SW 1271 (cell line): ENCODE measurements at regions not wholly inside any gene's neighbourhood (a gene's known extent, or its start where the extent isn't known, plus 50 kb on each side); places are given as distances from the start of the nearest gene placed in this dataset.

Experiments
- DNase-seq, 2 experiments: peaks; one replicate each; lab custom pipeline; 2025; lab: John Stamatoyannopoulos, UW

GRCh38 chr18:41754332-41754731 is 200.7 kb upstream of the PIK3C3 start:
- DNase-seq = no peak

- no peak for DNase-seq
These were observed 201.2 kb upstream of the PIK3C3 start for GRCh38 chr18:41753826-41754225.

- DNase-seq = no peak
These were observed 202.2 kb upstream of the PIK3C3 start for GRCh38 chr18:41752826-41753225.

DNA sequence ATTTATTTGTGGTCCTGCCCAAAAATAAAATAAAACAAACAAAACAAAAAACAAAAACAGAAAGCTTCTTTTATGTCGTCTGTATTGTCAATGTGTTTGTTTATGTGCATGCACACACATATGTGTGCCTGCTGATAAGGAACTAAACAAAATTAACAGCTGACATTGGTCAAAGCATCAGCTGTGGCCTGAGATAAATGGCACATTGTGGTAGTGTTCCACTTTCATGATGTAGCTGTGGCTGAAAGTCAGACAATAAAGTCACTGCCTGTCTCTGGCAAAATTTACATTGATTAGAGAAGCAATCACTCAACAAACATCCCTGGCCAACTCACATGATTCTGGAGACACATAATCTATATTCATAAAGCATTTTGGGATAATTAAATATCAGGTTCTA is 203.4 kb upstream of the PIK3C3 start:
- DNase-seq = no peak

DNA sequence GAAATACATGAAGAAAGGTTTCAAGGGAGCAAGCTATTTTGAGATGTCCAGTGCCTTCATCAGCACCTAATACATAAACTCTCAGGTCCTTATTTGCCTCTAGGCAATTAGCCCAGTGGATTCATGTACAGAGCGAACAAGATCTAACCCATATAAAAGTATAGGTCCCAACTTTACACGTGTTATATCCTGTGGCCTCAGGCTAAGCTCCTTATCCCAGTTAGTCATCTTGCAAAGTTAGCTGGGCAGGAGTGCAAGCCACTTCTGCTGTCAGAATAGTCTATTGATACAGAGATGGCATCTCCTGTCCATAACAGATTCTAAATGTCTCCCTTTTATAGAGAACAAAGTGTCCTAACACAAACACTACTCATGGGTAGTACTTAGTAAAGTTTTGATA is 203.9 kb upstream of the PIK3C3 start:
- DNase-seq = no peak

DNA sequence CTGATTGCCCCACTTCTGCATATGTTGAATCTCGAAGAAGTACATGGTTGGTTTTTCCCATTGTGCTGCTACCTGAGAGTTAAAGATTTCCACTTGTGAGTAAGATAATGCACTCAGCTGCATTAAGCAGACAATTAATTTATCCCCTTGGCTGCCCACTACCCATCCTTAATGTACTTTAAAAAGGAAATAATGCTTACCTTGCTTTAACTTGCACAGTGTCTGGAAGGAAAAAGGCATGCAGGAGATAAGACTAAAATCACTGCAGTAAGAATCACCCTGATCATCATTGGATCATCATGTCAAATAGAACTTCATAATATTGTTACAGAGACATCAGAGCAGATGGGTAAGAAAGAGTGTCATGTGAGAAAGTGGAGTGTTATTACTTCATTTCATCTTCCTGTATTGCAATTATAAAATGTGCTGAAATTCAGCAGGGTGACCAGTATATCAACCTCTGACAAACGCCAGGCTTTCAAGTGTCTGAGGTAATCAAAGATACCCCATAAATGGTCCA is 207.3 kb upstream of the PIK3C3 start:
- no peak for DNase-seq

DNA sequence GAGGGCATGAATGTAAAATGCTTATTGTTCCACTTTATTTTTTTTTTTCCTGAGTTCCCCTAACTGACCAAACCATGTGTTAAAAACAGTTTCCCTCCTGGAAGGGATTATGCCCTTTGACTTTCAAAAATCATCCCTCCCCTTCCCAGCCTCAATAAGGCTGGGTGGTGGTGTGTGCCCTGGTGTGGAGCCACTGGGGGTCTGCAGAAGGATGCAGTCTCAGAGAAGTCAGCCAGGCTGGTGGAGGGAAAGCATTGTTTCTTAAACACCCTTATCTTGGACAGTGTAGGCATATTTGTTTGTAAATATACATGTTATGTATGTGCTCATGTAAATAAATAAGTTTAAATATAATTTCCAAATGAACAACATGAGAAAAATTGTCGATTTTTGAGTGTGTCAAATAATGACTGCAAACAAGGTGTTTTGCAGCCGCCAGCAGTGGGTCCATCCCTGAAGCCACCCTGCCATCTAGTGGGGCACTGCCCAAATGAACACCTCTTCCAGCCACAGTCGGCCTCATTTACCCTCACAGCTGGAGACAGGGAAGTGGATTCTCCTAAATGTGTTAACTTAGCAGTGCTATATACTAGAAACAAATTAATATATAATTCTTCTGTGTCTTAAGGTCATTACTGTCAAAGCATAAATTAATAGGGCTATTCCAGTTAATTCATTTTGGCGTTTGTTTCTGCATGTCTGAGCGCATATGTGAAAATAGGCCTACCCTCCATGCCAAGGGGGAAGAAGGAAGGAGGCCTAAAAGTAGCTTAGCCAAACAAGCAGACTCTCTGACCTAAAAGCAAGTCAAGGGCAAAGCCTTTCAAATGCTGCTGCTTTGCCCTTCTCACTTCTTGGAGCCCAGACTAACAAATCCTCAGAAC is 209.6 kb upstream of the PIK3C3 start:
- peak; percentile 1 to 48 for DNase-seq

- DNase-seq = no peak
These were observed 210.5 kb upstream of the PIK3C3 start for GRCh38 chr18:41744421-41745030.

- DNase-seq = no peak
These were observed 217.8 kb upstream of the PIK3C3 start for GRCh38 chr18:41737218-41737617.

DNA sequence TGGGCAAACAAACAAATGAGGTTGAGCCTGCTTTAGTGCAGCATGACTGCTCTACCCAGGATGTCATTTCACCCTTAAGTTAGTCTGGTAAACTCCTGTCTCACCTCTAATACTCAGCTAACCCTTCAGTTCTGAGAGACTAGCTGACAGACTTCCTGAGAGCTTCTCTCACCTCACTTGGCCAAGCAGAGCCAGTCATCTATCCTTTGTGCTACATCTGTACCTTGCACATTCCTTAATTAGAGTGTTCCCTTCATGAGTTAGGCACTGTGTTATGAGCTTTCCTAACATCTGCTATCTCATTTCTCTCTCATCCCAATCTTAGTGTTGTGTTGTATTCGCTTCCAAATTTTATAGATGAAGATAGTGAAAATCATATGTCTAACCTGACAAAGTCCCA is 220.1 kb upstream of the PIK3C3 start:
- DNase-seq = no peak

GRCh38 chr18:41732356-41732755 is 222.7 kb upstream of the PIK3C3 start:
- DNase-seq = peak in 1 of 2 experiments; percentile 17

DNA sequence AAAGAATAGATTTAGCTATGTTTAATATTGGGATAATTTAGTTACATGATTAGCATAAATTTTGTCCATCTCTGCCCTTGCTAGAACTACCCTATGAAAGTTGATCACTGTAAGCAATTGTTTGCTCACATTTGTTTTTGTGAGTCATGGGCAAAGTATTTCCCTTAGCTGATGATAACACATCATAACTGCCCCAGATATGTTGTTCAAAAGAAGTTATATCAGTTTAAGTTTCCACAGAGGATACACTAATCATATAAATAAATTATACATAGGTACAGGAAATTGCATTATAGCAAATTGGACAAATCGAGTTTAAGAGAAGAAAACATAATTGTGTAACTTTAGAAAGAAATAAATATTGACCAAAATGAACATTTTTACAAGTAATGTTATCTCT is 223.2 kb upstream of the PIK3C3 start:
- DNase-seq = peak in 1 of 2 experiments; percentile 50

DNA sequence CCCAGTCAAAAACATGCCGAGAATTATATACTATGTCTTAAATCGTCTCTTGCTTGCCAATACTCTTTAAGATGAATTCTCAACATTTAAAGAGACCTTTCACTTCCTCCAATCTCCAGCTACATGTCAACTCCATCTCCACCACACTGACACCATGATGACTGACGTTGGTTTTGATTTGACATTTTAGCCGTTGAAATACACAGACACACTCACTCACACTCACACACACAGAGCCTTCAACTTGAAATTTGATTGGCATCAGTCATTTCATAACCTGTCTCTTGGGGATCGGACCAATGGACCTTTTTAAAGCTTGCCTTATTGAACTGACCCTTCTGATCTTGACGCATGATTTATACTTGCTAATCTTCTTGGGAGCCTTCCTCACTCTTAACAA is 230.8 kb upstream of the PIK3C3 start:
- DNase-seq = no peak

GRCh38 chr18:41721103-41721790 is 233.8 kb upstream of the PIK3C3 start:
- DNase-seq = no peak

GRCh38 chr18:41720226-41720625 is 234.8 kb upstream of the PIK3C3 start:
- no peak for DNase-seq

- no peak for DNase-seq
These were observed 235.2 kb upstream of the PIK3C3 start for GRCh38 chr18:41719808-41720207.

GRCh38 chr18:41714872-41715271 is 240.2 kb upstream of the PIK3C3 start:
- no peak for DNase-seq

GRCh38 chr18:41713969-41714825 is 240.8 kb upstream of the PIK3C3 start:
- DNase-seq = no peak

DNA sequence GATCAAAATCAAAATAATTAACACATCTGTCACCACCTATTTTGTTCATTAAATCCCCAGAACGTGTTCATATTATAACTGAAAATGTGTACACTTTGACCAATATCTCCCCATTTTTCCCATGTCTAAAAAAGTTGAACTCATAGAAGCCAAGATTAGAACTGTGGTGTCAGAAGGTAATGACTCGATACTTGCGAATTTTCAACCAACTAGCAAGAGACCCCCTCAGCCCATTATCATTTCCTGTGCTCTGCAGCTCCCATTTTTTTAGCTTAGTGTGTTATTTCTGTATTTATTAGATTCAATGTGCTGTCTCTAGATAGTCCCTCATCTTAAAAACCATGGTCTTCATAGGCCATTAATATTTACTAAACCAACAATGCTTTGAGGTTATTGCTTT is 248.7 kb upstream of the PIK3C3 start:
- no peak for DNase-seq

GRCh38 chr18:41703744-41704530 is 251.1 kb upstream of the PIK3C3 start:
- DNase-seq = no peak

DNA sequence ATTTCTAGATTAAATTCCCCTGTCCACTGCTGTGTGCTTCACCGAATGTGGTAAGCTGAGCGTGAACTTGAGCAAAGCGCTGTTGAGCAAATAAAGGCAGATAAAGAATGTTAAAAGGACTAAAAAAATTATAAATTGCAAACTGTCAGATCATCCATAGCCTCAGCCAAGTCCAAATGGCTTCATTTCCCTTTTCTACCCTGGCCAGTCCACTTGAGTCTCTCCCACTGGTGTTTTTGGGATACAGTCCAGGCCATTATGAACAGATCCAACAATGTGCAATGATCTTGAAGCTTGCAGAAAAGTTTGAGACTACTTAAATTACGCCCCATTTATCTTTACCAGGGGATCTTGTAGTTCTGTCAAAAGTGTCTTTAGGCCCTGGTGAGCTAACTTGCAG is 254.6 kb upstream of the PIK3C3 start:
- no peak for DNase-seq
